CD4-positive, alpha-beta memory T cell (primary cell): ENCODE measurements at regions not wholly inside any gene's neighbourhood (a gene's known extent, or its start where the extent isn't known, plus 50 kb on each side); places are given as distances from the start of the nearest gene placed in this dataset.

Experiments
- CTCF ChIA-PET: fragments of 350-600 bp; sonication (Branson Sonifier 250); formaldehyde crosslinking; loops from one replicate; lab custom pipeline; 2021; ENCODE audit warnings: inconsistent platforms; ENCODE audit not compliant: partially characterized antibody; lab: Charles Lee
- POLR2A ChIA-PET: fragments of 350-600 bp; sonication (Branson Sonifier 250); formaldehyde crosslinking; loops from one replicate; lab custom pipeline; 2021; ENCODE audit not compliant: partially characterized antibody; lab: Charles Lee
- DNase-seq, 5 donors: peaks; one replicate each; pipeline versions ENCODE4 v3.0.0 to v3.0.0-alpha.2; 2020 to 2022; ENCODE audit warnings: mixed read lengths in 1 of 5
- H3K27ac ChIP-seq: one replicate; pipeline ENCODE4 v1.7.0; 2013; ENCODE audit warnings: low read depth, low read length
- H3K27me3 ChIP-seq: 2 replicates; pipeline ENCODE4 v1.7.0; 2013; ENCODE audit warnings: mild to moderate bottlenecking, low read length, moderate library complexity; ENCODE audit not compliant: insufficient read depth
- H3K36me3 ChIP-seq: 2 replicates; pipeline ENCODE4 v1.7.0; 2013; ENCODE audit warnings: mild to moderate bottlenecking, low read length, moderate library complexity; ENCODE audit not compliant: insufficient read depth
- H3K4me1 ChIP-seq: 2 replicates; pipeline ENCODE4 v1.7.0; 2013; ENCODE audit warnings: mild to moderate bottlenecking, low read length, moderate library complexity; ENCODE audit not compliant: insufficient read depth
- H3K4me3 ChIP-seq, 2 donors: one replicate each; pipeline ENCODE4 v1.7.0; 2013; ENCODE audit warnings: low read length in 2 of 2, mild to moderate bottlenecking in 1 of 2
- H3K9me3 ChIP-seq, 2 donors: one replicate each; pipeline ENCODE4 v1.7.0; 2013; ENCODE audit warnings: low read length in 2 of 2, control low read depth in 1 of 2; ENCODE audit not compliant: control insufficient read depth in 1 of 2
- H3K27ac Mint-ChIP-seq, 7 donors: one replicate each; pipeline ENCODE4 v1.8.0; 2020 to 2021; ENCODE audit warnings: mixed read lengths in 7 of 7, mild to moderate bottlenecking in 6 of 7, inconsistent platforms in 3 of 7, moderate library complexity in 3 of 7
- H3K27me3 Mint-ChIP-seq, 2 donors: one replicate each; pipeline ENCODE4 v1.8.0; 2020 to 2021; ENCODE audit warnings: mixed read lengths in 2 of 2
- H3K36me3 Mint-ChIP-seq, 2 donors: one replicate each; pipeline ENCODE4 v1.8.0; 2020 to 2021; ENCODE audit warnings: mixed read lengths in 2 of 2, inconsistent platforms in 1 of 2, mild to moderate bottlenecking in 1 of 2
- H3K4me1 Mint-ChIP-seq, 4 donors: one replicate each; pipeline ENCODE4 v1.8.0; 2020 to 2021; ENCODE audit warnings: mixed read lengths in 4 of 4, mild to moderate bottlenecking in 1 of 4
- H3K4me3 Mint-ChIP-seq, 8 donors: one replicate each; pipeline ENCODE4 v1.8.0; 2020 to 2021; ENCODE audit warnings: mixed read lengths in 8 of 8, mild to moderate bottlenecking in 7 of 8, moderate library complexity in 6 of 8, inconsistent platforms in 3 of 8
- H3K9me3 Mint-ChIP-seq, 8 donors: one replicate each; pipeline ENCODE4 v1.8.0; 2020 to 2021; ENCODE audit warnings: mixed read lengths in 8 of 8, mild to moderate bottlenecking in 5 of 8, inconsistent platforms in 3 of 8, moderate library complexity in 1 of 8
- intact Hi-C: fragments of 100-400 bp; cut with micrococcal nuclease; formaldehyde crosslinking; loops from one replicate; pipeline ENCODE4 v1.15.1; 2023

- H3K27me3 ChIP-seq: no peaks in the 10 kb centered on the region
- intact Hi-C loops: no loop called here
- peaks cover 2 to 3% of the 10 kb centered on the region in 2 donors for H3K27me3 Mint-ChIP-seq
- peaks cover 0 to 1% (median 0%) of the 10 kb centered on the region in 8 donors for H3K9me3 Mint-ChIP-seq
- DNase-seq: no peak
- H3K4me1 ChIP-seq: peaks cover 6% of the 10 kb centered on the region
- H3K36me3 Mint-ChIP-seq: no peaks in the 10 kb centered on the region
- POLR2A ChIA-PET: interaction anchor here (1.0 kb wide), 1 partner anchor 492 kb away, joined by 3 read pairs; no protein-coding TSS in a partner anchor
- peaks cover 10 to 43% (median 12%) of the 10 kb centered on the region in 4 donors for H3K4me1 Mint-ChIP-seq
- H3K4me3 ChIP-seq: no peak overlapping the region
- H3K36me3 ChIP-seq: no peaks in the 10 kb centered on the region
- H3K27ac ChIP-seq: no peak overlapping the region
- H3K27ac Mint-ChIP-seq: peak overlapping the region in 1 of 7 donors; percentile 22
- no peaks in the 10 kb centered on the region for H3K9me3 ChIP-seq
- H3K4me3 Mint-ChIP-seq: no peak overlapping the region
- CTCF ChIA-PET: no interaction called here
Observed at GRCh38 chr10:8894148-8894547, 839.7 kb downstream of the GATA3 start.

- CTCF ChIA-PET: no interaction called here
- H3K27ac Mint-ChIP-seq: peak overlapping the region; percentile 3 to 94 (median 31)
- Histone ChIP-seq H3K9me3 (no peaks in the 10 kb centered on the region), H3K4me1 (no peaks in the 10 kb centered on the region), H3K27me3 (no peaks in the 10 kb centered on the region), H3K36me3 (no peaks in the 10 kb centered on the region), H3K4me3 (no peak overlapping the region), H3K27ac (no peak overlapping the region)
- POLR2A ChIA-PET: no interaction called here
- peaks cover 2 to 7% of the 10 kb centered on the region in 2 donors for H3K27me3 Mint-ChIP-seq
- peak overlapping the region; percentile 10 to 82 (median 48) for H3K4me3 Mint-ChIP-seq
- intact Hi-C loops: no loop called here
- H3K4me1 Mint-ChIP-seq: peaks cover 5 to 26% (median 8%) of the 10 kb centered on the region in 4 donors
- DNase-seq: peak in 2 of 5 donors; percentile 20 to 39
- H3K9me3 Mint-ChIP-seq: peaks cover 0 to 1% (median 0%) of the 10 kb centered on the region in 8 donors
- no peaks in the 10 kb centered on the region for H3K36me3 Mint-ChIP-seq
Observed at GRCh38 chr10:8897769-8898168, 843.3 kb downstream of the GATA3 start.

DNA sequence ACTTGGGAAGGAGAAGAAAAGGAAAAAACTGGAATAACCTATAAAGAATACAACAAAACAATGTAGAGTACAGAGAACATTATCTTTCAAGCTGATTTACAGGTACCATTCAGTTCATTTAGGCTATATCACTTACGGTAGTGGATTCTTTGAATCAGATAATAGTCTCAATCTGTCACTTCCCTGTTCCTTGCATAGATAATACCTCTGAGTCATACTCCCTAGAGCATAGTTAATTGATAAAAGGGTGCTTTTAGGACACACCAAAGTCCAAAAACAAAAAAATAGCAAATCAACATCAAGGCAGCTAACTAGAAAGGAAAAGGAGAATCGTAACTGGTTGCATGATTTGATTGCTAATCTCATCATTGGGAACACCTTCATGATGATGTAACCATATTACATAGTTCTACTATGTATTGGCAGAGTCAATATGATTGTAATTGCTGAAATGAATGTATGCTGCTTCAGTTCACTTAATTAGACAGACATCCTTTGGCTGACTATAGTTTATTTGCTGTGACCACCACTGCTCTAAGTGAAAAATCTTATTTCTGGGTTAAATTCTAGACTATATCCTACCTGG lies 844.4 kb downstream of the GATA3 start:
- no peaks in the 10 kb centered on the region for H3K9me3 ChIP-seq
- no peak overlapping the region for H3K27ac ChIP-seq
- intact Hi-C loops: no loop called here
- H3K4me3 Mint-ChIP-seq: peak overlapping the region in 2 of 8 donors; percentile 1
- H3K27ac Mint-ChIP-seq: peak overlapping the region in 5 of 7 donors; percentile 2 to 80 (median 45)
- POLR2A ChIA-PET: interaction anchor here (0.6 kb wide), 1 partner anchor 129 kb away, joined by 3 read pairs; no protein-coding TSS in a partner anchor
- H3K36me3 ChIP-seq: no peaks in the 10 kb centered on the region
- peaks cover 0 to 1% (median 0%) of the 10 kb centered on the region in 8 donors for H3K9me3 Mint-ChIP-seq
- CTCF ChIA-PET: no interaction called here
- no peaks in the 10 kb centered on the region for H3K27me3 ChIP-seq
- H3K36me3 Mint-ChIP-seq: no peaks in the 10 kb centered on the region
- H3K4me1 Mint-ChIP-seq: peaks cover 3 to 15% (median 7%) of the 10 kb centered on the region in 4 donors
- peak in 1 of 5 donors; percentile 32 for DNase-seq
- no peaks in the 10 kb centered on the region for H3K4me1 ChIP-seq
- peaks cover 2 to 7% of the 10 kb centered on the region in 2 donors for H3K27me3 Mint-ChIP-seq
- no peak overlapping the region for H3K4me3 ChIP-seq

DNA sequence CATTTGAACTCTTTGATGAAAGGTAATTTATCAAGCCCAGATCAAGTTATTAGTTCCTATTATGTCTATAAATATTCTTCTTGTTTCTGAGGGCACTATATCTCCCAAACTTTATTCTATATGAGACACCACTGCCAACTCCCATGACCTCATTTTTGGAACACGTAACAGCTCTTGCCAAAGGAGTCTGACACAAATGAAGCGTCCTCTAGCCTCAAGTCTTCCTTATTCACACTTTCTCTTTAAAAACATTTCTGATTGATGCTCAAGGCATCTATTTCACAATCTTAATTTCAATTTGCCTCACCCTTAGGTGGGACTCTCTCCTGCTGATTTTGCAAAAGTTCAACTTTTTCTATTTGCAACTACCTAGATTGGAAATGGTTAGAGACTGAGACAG lies 848.4 kb downstream of the GATA3 start:
- intact Hi-C loops: no loop called here
- DNase-seq: no peak
- H3K27me3 ChIP-seq: no peaks in the 10 kb centered on the region
- no peak overlapping the region for H3K4me3 ChIP-seq
- Mint-ChIP-seq H3K27me3 (peaks cover 0 to 4% of the 10 kb centered on the region in 2 donors), H3K36me3 (no peaks in the 10 kb centered on the region), H3K4me3 (no peak overlapping the region), H3K9me3 (no peaks in the 10 kb centered on the region), H3K27ac (peak overlapping the region in 1 of 7 donors; percentile 72), H3K4me1 (peaks cover 0 to 7% (median 3%) of the 10 kb centered on the region in 4 donors)
- no peaks in the 10 kb centered on the region for H3K9me3 ChIP-seq
- ChIA-PET CTCF (no interaction called here), POLR2A (no interaction called here)
- no peak overlapping the region for H3K27ac ChIP-seq
- no peaks in the 10 kb centered on the region for H3K36me3 ChIP-seq
- no peaks in the 10 kb centered on the region for H3K4me1 ChIP-seq

- Histone ChIP-seq H3K36me3 (no peaks in the 10 kb centered on the region), H3K4me3 (no peak overlapping the region), H3K27me3 (no peaks in the 10 kb centered on the region), H3K27ac (no peak overlapping the region), H3K4me1 (no peaks in the 10 kb centered on the region), H3K9me3 (no peaks in the 10 kb centered on the region)
- POLR2A ChIA-PET: no interaction called here
- Mint-ChIP-seq H3K27me3 (no peaks in the 10 kb centered on the region), H3K36me3 (no peaks in the 10 kb centered on the region), H3K9me3 (peaks cover 0 to 3% (median 0%) of the 10 kb centered on the region in 8 donors), H3K27ac (no peak overlapping the region), H3K4me3 (no peak overlapping the region), H3K4me1 (peaks cover 0 to 5% (median under 1%) of the 10 kb centered on the region in 4 donors)
- intact Hi-C loops: no loop called here
- DNase-seq: no peak
- CTCF ChIA-PET: no interaction called here
Observed at GRCh38 chr10:8908013-8908412, 853.5 kb downstream of the GATA3 start.

- CTCF ChIA-PET: no interaction called here
- Histone ChIP-seq H3K4me1 (no peaks in the 10 kb centered on the region), H3K36me3 (no peaks in the 10 kb centered on the region), H3K9me3 (no peaks in the 10 kb centered on the region), H3K27ac (no peak overlapping the region), H3K27me3 (no peaks in the 10 kb centered on the region), H3K4me3 (no peak overlapping the region)
- intact Hi-C loops: no loop called here
- Mint-ChIP-seq H3K4me3 (no peak overlapping the region), H3K36me3 (no peaks in the 10 kb centered on the region), H3K9me3 (peaks cover 0 to 4% (median 0%) of the 10 kb centered on the region in 8 donors), H3K27ac (no peak overlapping the region), H3K4me1 (peaks cover 0 to 5% (median 0%) of the 10 kb centered on the region in 4 donors), H3K27me3 (peaks cover 0 to 2% of the 10 kb centered on the region in 2 donors)
- DNase-seq: no peak
- POLR2A ChIA-PET: no interaction called here
Observed at GRCh38 chr10:8910314-8910713, 855.8 kb downstream of the GATA3 start.

- peaks cover 0 to 4% (median 0%) of the 10 kb centered on the region in 8 donors for H3K9me3 Mint-ChIP-seq
- H3K36me3 Mint-ChIP-seq: no peaks in the 10 kb centered on the region
- no peak for DNase-seq
- ChIA-PET CTCF (no interaction called here), POLR2A (no interaction called here)
- no peak overlapping the region for H3K27ac Mint-ChIP-seq
- Histone ChIP-seq H3K9me3 (no peaks in the 10 kb centered on the region), H3K4me3 (no peak overlapping the region), H3K27ac (no peak overlapping the region), H3K36me3 (no peaks in the 10 kb centered on the region), H3K4me1 (no peaks in the 10 kb centered on the region), H3K27me3 (no peaks in the 10 kb centered on the region)
- no peak overlapping the region for H3K4me3 Mint-ChIP-seq
- H3K27me3 Mint-ChIP-seq: peaks cover 0 to 2% of the 10 kb centered on the region in 2 donors
- intact Hi-C loops: no loop called here
- peaks cover 0 to 5% (median 0%) of the 10 kb centered on the region in 4 donors for H3K4me1 Mint-ChIP-seq
Observed at GRCh38 chr10:8911032-8911431, 856.5 kb downstream of the GATA3 start.
